NCI-H2171 treated with DMSO at 0.1 percent for 48 hours (cell line): ENCODE measurements at regions not wholly inside any gene's neighbourhood (a gene's known extent, or its start where the extent isn't known, plus 50 kb on each side); places are given as distances from the start of the nearest gene placed in this dataset.

Experiments
- DNase-seq: peaks from one replicate; lab custom pipeline; 2025; lab: John Stamatoyannopoulos, UW

DNA sequence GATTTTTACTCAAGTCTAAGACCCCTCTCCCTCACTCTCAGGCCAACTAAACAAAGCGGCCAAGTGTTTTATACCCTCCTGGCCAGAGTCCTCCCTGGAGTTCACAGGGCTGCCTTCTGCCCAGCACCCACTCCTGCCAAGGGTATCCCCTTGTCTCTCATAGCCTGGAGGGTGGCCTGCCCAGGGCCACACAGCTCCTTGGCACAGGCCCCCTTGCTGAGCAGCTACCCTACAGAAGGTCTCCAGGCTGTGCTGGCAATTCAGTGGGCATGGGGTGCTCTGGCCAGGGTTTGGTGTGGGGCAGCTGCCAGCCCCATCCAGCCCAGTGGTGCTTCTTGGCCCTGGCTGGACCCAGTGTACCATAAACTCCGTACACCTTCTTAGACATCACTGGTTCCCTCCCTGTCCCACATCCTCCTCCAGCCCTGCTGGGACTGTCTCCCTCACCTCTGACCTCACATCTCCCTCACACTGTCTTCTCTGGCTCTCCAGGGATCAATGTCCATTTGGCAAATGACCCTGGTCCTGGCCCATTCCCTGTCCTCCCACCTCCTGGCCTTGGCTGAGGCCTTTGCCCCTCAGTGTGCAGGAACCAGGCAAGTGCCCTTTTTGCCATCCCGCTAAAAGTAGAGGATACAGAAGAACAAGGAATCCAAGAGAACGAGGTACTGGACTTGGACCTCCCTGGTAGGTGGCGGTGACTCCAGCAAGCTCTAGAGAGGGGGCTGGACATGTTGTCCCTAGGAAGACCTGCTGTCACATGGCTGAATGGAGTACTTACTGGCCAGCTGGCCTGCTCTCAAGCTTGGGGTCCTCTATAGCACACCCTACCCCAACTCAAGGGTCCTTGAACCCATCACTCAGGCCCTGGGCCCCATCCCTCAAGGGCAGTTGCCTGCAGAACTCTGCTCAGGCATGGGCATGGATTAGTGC, 50.0 kb upstream of the TRPM1 start:
- no peak for DNase-seq

GRCh38 chr15:31153531-31153930, 52.0 kb upstream of the TRPM1 start:
- no peak for DNase-seq

GRCh38 chr15:31155151-31155550, 53.6 kb upstream of the TRPM1 start:
- DNase-seq = no peak

GRCh38 chr15:31156226-31156625, 54.7 kb upstream of the TRPM1 start:
- no peak for DNase-seq

- DNase-seq = no peak
Observed at GRCh38 chr15:31156808-31157207, 55.3 kb upstream of the TRPM1 start.

- DNase-seq = no peak
Observed at GRCh38 chr15:31157644-31158069, 56.1 kb upstream of the TRPM1 start.

DNA sequence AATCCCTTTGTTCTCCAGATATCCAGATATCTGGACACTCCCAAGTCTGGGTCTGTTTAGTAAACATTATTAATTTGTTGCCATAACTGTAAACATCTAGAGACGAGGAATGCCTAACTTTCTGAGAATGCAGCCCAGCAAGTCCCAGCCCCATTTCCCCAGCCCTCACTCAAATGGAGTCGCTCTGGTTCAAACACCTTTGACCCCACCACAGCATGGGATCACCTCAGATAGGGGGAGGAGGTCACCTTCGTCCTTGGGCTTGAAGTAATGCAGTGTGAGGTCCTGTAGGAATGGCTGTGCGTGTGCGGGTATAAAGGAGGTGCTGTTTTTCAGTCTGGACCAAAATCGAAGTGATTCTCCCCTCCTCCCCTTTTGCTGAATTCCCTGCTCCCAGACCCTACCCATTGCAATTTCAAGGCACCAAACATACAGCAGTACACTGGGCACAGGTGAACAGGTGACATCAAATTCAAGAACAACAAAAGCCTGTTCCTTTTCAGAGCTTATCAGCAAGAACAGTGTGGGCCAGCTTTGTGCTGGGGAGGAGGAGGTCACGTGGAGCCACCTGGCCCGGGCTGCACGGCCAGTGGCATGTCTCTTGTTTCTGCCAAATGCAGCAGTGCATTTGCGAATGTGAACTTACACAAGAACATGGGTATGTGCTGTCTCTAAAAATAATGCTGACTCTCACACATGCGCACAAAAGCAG, 57.5 kb upstream of the TRPM1 start:
- no peak for DNase-seq

- DNase-seq = no peak
Observed at GRCh38 chr15:31159837-31160236, 58.3 kb upstream of the TRPM1 start.

DNA sequence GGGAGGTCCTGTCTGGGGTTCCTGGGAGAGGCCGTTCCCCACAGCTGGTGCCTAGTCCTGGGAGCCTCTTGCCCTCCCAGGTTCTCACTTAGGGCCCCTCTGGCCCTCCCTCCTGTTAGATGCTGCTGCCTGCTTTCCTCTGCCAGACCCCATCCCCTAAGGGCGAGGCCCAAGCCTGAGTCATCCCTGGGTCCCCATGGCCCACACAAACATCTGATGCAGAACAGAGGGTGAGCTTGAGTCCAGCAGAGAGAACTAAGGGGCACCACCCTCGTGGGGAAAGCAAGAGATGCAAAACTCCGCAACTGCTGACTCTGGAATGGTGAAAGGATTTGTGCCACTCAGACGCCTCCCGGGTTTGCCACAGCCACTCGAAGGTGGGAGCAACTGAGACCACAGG, 58.8 kb upstream of the TRPM1 start:
- DNase-seq = no peak

DNA sequence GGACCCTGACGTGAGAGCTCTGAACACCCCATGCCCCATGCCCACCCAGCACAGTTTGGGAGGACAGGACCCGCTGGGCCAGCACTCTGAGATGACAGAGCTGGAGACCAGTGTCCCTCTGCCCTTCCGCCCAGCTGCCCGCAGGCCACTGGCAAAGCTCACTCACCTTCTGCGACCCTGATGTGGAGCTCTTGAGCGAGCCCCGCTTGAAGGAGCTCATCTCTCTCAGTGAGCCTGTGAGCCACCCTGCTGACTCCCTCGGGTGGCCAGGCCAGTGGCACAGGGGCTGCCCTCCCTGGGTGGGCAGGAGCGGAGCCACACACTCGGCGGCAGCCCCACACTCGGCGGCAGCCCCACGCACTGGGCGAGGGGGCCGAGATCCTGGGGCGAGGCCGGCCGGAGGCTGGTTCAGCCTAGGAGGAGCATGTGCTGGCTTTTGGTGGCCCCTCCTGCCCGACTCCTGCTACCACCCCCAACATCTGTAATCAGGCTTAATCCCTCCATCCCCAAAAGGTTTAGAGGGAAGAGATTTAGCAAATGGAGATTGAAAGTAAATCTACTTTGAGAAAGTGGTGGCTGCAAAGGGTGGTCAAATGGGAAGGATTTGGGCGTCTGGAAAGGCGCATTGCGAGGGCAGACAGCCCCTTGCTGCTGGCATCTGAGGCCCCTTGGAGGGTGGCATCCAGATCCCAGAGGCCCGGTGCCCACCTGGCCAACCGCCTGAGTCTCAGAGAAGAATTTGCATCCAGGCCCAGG, 59.4 kb upstream of the TRPM1 start:
- DNase-seq = no peak

- no peak for DNase-seq
Observed at GRCh38 chr15:31161951-31162350, 60.4 kb upstream of the TRPM1 start.

GRCh38 chr15:31162721-31163510, 61.4 kb upstream of the TRPM1 start:
- no peak for DNase-seq

DNA sequence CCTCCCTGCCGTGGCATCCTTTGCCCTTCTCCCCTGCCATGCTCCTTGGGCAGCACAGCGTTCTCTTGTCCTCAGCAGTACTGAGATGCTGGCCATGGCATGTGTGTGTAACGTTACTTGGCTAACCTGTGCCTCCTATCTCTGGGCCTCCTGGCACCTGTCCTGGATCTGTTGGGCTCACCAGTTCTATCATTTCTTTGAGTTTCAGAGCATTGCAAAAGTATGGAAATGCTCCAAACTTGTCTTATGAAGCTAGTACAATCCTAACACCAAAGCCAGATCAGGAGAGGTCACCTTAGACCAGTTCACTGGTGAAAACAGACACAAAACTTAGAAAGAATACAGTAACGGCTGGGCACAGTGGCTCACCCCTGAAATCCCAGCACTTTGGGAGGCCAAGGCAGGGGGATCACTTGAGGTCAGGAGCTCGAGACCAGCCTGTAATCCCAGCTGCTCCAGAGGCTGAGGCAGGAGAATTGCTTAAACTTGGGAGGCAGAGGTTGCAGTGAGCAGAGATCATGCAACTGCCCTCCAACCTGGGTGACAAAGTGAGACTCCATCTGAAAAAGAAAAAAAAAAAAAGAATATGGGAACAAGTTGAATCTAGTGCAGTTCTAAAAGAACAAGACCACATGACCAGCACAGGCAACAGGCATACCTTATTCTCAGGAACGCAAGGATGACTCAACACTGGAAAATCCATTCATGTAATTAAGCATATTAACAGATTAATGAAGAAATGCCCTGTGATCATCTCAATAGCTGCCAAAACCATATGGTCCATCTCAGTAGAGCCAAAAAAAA, 62.4 kb upstream of the TRPM1 start:
- no peak for DNase-seq

GRCh38 chr15:31164573-31164912, 63.0 kb upstream of the TRPM1 start:
- DNase-seq = no peak

DNA sequence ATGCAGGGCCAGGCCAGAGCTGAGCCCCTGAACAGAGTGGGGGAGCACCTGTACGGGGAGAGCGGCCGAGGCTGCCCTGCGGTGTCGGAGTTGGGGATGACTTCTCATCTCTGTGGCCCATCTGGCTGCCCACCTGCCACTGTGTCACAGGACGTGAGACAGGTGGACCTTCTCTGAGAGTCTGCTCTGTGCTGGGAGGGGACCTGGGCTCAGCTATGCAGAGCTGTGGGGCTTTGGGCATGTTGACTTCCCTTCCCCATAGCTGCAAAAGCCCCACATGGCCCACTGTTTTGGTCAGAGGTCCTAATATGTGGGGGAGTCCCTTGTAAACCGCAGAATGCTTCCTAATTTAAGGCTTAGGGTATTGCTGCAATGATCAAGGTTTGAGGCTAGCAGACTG, 68.0 kb upstream of the TRPM1 start:
- DNase-seq = no peak

DNA sequence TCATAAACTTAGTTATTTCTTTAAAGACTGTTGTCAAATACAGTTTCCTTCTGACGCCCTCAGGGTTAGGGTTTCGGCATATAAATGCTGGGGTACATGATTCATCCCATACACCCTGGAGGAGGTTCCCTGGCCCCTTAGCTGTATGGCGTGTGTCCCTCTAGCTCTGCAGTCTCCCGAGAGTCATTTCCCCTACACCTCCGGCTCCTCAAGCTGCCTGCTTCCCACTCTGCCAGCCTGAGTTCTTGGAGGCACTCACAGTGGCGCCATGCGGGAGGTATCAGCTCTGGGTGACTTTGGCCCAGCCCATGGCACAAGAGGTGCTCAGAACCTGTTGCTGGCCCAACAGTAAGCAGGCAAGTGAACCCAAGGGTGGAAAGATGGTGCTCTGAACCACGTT, 70.2 kb upstream of the TRPM1 start:
- DNase-seq = no peak

- no peak for DNase-seq
Observed at GRCh38 chr15:31172606-31173005, 71.1 kb upstream of the TRPM1 start.

DNA sequence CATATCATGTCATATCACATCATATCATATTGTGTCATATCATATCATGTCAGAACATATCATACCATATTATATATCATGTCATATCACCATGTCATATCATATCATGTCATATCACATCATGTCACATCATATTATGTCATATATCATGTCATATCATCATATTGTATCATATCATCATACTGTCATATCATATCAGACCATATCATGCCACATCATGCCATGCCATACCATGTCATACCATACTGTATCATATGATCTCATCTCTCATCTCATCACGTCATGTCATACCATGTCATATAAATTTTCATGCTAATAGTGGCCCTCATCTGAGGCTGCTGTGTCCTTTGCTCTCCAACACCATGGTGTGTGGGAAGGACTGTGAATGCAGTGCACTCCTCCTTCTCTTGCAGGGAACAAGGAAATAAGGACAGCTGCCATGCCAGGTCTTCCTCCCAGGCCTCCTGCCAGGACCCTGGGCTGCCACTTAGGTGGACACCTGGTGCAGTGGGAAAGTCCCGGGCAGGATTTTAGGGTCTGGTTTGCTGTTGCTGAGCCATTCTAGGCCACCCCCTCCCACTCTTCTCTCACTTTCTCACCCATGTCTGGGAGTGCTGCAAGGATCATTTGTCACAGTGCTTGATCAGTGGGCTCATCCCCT, 72.4 kb upstream of the TRPM1 start:
- DNase-seq = no peak

GRCh38 chr15:31175484-31175883, 74.0 kb upstream of the TRPM1 start:
- no peak for DNase-seq

GRCh38 chr15:31177951-31178350, 76.4 kb upstream of the TRPM1 start:
- no peak for DNase-seq

DNA sequence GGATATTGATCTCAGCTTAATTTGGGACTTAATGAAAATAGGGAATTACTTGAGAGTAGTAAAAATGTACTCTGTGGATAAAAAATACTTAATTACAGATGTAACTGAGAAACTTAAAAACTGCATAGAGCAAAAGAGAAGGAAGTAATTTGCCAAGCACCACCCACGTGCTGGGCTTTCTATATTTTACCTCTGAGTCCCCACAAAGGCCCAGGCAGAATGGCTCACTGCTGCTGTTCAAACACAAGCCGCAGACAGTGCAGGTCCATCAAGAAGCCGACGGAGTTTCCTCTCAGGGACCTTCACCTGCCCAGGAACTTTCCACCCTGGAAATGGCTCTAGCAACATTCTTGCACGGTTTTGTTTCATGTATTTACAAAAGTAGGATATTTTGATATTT, 77.2 kb upstream of the TRPM1 start:
- DNase-seq = no peak
